NCI-H2029 treated with DMSO at 0.1 percent for 48 hours (cell line): ENCODE measurements at regions not wholly inside any gene's neighbourhood (a gene's known extent, or its start where the extent isn't known, plus 50 kb on each side); places are given as distances from the start of the nearest gene placed in this dataset.
A peak's percentile ranks its signal among the peaks of the same experiment; 100 is the strongest.

Experiments used
- DNase-seq: peaks from one replicate; lab custom pipeline; 2025; lab: John Stamatoyannopoulos, UW

DNA sequence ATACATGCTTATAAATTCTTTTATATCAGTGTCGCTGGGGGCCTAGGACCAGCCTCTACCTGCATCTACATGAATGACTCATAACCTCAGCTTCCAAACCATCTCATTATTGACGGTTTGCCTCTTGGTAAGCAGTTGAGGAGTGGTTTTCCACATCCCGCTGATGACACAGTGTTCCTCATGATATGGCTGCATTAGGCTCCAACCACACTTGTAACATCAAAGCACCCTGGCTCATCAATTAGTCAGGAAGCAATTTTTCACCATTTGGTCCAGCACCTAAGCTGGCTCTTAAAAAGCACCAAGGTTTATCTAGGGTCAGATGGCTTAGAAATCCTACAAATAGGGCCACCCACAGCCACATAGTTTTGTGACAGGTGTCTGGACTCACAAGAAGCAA is 402.4 kb downstream of the ARHGEF28 start:
- no peak for DNase-seq

DNA sequence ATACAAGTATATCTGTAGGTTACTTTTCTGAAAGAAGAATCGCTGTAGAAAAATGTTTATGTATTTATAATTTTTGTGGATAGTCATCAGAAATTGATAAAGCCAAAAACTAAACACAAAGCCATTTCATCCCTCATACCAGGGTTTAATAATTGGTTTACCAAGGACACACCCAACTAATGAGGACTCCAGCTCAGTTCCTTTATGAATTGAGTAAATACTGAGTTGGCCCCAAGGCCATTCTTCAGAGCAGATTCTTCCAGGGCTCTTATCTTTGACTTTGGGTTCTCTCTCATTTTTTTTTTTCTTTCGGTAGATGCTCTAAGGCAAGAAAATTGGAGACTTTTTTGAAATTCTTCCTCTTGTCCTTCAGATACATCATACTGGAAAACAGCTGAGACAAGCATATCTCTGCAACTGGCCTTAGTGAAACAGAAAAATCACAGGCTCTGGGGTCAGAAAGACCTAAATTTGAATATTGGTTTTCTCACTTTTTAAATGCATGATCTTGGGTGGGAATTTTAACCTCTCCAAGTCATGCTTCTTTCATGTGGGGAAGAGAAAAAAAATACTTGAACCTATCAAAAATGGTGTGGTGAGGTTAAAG is 401.8 kb downstream of the ARHGEF28 start:
- no peak for DNase-seq

- no peak for DNase-seq
Measured at GRCh38 chr5:74026310-74026709, 400.3 kb downstream of the ARHGEF28 start.

DNA sequence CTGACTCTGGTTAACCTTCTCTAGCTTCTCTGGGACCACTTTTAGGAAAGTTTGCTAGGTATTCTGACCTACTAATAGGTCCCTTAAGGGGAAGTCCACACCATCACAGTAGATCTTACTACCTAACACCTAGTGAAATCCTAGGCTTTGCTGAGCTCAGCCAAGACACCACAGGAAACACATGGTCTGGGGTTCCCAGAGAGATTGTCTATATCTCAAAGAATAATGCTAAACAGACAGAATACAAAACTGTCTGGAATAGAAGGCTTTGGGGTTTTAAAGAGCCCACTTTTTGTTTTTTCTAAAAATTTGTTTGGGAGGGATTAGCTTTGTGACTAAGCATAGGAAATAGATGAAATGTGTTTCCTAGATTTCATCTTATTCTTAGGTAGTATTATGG is 395.1 kb downstream of the ARHGEF28 start:
- no peak for DNase-seq

DNA sequence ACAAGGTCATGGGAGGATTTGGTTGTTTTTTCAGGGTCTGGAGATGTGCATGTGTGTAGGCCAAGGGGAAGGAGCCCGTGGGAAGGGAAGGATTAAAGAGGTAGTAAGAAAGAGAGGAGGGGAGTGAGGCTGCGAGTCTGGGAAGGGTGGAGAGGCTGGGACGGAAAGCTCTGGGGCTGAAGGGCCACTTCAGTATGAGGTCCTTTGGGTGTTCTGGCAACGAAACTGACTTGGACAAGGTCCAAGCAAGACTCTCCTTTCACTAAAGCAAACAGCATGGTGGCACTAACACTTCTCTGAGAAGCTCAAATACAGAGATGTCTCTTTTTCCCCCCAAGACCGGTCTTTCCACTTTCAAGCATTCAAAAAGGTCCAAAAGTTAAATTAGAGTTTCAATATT is 394.5 kb downstream of the ARHGEF28 start:
- DNase-seq: peak; percentile 92

- peak; percentile 50 for DNase-seq
Measured at GRCh38 chr5:74019923-74020322, 393.9 kb downstream of the ARHGEF28 start.

GRCh38 chr5:74017786-74018211 is 391.8 kb downstream of the ARHGEF28 start:
- DNase-seq: peak; percentile 82

DNA sequence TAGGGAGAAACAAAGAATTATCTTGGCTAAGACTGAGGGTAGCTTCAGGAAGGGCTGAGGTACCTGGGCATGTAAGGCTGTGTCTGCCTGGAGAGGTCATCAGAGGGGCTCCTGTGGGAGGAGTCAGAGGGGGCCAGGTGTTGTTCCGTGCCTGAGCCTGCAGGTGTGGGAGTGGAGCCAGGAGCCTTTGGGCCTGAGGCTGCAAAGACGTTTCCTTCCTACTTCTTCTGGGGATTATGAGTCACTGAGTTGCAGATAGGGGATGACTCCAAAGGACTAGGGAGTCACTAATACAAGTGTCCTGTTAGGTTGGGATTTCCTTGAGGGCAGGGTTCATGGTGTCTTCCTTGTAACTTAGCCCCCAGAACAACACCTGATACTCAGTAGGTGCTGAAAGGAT is 391.1 kb downstream of the ARHGEF28 start:
- DNase-seq: peak; percentile 40

DNA sequence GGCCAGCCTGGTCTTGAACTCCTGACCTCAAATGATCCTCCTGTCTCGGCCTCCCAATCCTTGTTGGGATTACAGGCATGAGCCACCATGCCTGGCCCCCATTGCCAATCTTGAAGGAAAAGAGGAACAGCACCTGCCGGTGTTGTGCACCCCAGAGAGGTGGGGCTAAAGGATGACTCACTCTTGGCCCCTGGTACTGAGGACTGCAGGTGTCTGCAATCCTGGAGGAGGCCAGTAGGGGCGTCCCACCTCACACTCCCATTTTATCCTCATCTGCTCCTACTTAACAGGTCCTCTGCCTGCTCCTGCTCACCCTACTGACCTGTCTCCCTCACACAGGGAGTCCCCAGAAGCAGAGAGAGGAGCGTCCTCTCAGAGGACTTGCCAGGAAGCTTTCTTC is 390.4 kb downstream of the ARHGEF28 start:
- DNase-seq: no peak

GRCh38 chr5:74015716-74016115 is 389.7 kb downstream of the ARHGEF28 start:
- no peak for DNase-seq

GRCh38 chr5:74013222-74013621 is 387.2 kb downstream of the ARHGEF28 start:
- DNase-seq: no peak

DNA sequence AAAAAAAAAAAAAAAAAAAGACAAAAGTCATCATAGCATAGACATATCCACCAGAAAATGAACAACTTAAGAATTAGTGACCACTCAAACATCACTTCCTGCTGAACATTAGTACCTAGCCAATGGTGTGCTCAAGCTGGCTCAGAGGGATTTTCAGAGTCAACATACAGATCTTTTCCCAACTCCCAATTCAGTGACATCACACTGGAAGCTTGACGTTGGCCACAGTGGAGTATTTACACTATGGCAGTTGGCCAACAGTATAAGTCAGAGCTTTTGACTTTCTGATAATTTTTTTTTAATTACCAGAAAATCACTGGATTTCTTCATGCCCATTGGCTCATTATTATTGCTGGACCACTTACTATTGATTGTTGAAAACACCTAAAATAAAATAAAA is 383.5 kb downstream of the ARHGEF28 start:
- DNase-seq: peak; percentile 34

- DNase-seq: no peak
Measured at GRCh38 chr5:74007193-74007592, 381.2 kb downstream of the ARHGEF28 start.

DNA sequence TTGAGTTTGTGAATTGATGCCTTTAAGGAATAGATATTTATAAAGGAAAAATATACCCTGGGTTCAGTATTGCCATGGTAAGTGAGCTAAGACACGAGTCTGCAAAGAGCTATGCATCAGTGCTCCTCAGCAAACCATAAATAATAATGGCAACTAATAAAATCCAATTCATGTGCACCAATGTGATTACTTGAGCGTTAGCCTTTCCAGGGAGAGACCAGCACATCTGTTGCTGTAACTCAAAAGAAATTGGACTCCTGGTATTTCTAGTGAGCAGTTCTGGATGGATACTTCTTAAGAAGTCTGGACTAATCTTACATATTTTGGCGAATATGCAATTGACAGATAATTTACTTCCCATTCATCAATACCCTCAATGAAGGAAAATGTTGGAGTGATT is 373.3 kb downstream of the ARHGEF28 start:
- no peak for DNase-seq

GRCh38 chr5:73998489-73998888 is 372.5 kb downstream of the ARHGEF28 start:
- DNase-seq: no peak

- DNase-seq: no peak
Measured at GRCh38 chr5:73997960-73998359, 372.0 kb downstream of the ARHGEF28 start.

DNA sequence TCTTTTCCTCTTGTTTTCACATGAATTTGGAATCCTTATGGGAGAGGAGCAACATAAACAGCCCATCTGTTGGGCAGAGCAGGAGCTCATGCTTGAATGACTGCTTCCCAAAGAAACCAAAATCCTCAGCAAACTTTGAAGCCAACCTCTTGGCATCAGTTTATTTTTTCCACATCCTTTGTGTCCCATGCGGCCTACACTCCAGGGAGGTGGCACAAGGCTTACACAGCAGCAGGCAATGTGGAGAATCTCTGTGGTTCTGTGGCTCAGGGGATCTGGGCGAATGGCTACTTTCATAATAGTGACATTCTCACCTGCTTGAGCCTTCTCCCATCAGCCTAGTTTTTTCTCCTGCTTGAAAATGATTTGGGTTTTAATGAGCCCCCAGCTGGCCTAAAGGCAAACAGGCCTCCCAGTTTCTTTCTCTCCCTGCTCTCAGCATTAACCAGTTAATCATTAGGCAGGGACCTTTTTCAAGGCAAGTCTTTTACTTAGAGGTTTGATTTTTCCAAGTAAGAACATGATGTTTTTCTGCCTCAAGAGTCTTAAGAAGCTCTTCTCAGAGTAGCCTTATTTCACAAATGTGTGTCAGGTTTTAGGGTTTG is 370.3 kb downstream of the ARHGEF28 start:
- DNase-seq: no peak

DNA sequence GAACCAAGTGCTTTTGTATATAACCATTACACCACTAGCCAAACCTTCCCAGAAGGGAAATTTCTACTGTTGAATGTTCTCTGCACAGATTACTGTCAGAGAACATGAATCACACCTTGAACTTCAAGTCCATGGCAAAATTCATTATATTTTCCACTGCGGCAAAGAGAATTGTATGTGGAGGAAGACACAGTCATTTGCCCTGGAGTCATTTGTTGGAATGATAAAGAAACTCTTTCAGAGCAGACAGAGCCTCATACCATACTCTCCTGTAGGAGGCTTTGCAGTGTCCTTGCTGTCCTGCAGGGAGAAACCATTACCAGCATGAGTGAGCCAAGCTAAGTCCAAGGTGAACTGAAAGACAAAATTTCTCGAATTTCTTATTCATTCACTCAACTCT is 369.0 kb downstream of the ARHGEF28 start:
- no peak for DNase-seq
